GM12878 (cell line): ENCODE measurements at regions not wholly inside any gene's neighbourhood (a gene's known extent, or its start where the extent isn't known, plus 50 kb on each side); places are given as distances from the start of the nearest gene placed in this dataset.

Experiments
- ATAC-seq: fragments of 200-7000 bp; cut with Tn5 transposase; 3 replicates; pipeline ENCODE4 v1.9.1; 2020; ENCODE audit warnings: mild to moderate bottlenecking, moderate library complexity
- BruUV-seq: library from RNA; stranded (reverse); fragments of 400-500 nt; replicated peaks from 2 replicates; lab custom pipeline; 2021; lab: Mats Ljungman, UMichigan
- CTCF ChIA-PET: fragments of 300-600 bp; sonication (Branson Sonifier 250); formaldehyde crosslinking; extraction: SDS; loops from one replicate; lab custom pipeline; 2021; ENCODE audit warnings: inconsistent platforms; lab: Yijun Ruan, JAX
- POLR2A ChIA-PET: fragments of 350-600 bp; formaldehyde crosslinking; extraction: SDS; loops from one replicate; lab custom pipeline; 2021; ENCODE audit warnings: inconsistent platforms; lab: Charles Lee
- RAD21 ChIA-PET: fragments of 300-600 bp; sonication (Branson Sonifier 250); formaldehyde crosslinking; loops from one replicate; lab custom pipeline; 2023; ENCODE audit warnings: antibody characterized with exemption; ENCODE audit not compliant: unreplicated experiment; lab: Charles Lee
- SMC1A ChIA-PET: fragments of 300-600 bp; sonication (Branson Sonifier 250); formaldehyde crosslinking; loops from one replicate; lab custom pipeline; 2023; ENCODE audit not compliant: unreplicated experiment, uncharacterized antibody; lab: Charles Lee
- DNase-seq: peaks from one replicate; pipeline ENCODE4 v3.0.0-alpha.2; 2011; ENCODE audit warnings: low read depth, low spot score
- FAIRE-seq: peaks from 3 replicates; lab custom pipeline; 2011; peaks lifted over from hg19 to GRCh38; lab: Jason Lieb, UNC
- H2AFZ ChIP-seq: 2 replicates; pipeline ENCODE4 v1.6.0; 2011; ENCODE audit warnings: low read depth, low read length, control low read depth; ENCODE audit not compliant: control insufficient read depth
- H3K27ac ChIP-seq: 2 replicates; pipeline ENCODE4 v1.5.1; 2011; ENCODE audit warnings: control low read depth; ENCODE audit not compliant: control insufficient read depth, insufficient read depth
- H3K27me3 ChIP-seq, 2 experiments: replicated peaks in 1 of 2; 2 replicates each; pipeline versions ENCODE4 v1.6.0 to v1.6.1; 2011; ENCODE audit warnings: low read length in 1 of 2; ENCODE audit not compliant: control insufficient read depth in 2 of 2, insufficient read depth in 2 of 2
- H3K36me3 ChIP-seq, 2 experiments: 2 replicates each; pipeline ENCODE4 v1.5.1; 2011; ENCODE audit warnings: low read length in 1 of 2; ENCODE audit not compliant: control insufficient read depth in 2 of 2, insufficient read depth in 2 of 2
- H3K4me1 ChIP-seq: 2 replicates; pipeline ENCODE4 v1.6.1; 2011; ENCODE audit warnings: mild to moderate bottlenecking, low read length, moderate library complexity, mixed read lengths; ENCODE audit not compliant: control insufficient read depth, insufficient read depth
- H3K4me2 ChIP-seq: 2 replicates; pipeline ENCODE4 v1.6.0; 2011; ENCODE audit warnings: control low read depth; ENCODE audit not compliant: control insufficient read depth, insufficient read depth
- H3K4me3 ChIP-seq: fragments of 200-600 bp; sonication (generic); 2 replicates; pipeline ENCODE4 v1.5.1; 2016
- H3K79me2 ChIP-seq: 2 replicates; pipeline ENCODE4 v1.6.0; 2011; ENCODE audit warnings: low read length; ENCODE audit not compliant: control insufficient read depth, insufficient read depth
- H3K9ac ChIP-seq: 2 replicates; pipeline ENCODE4 v1.8.0; 2011; ENCODE audit warnings: low read length, control low read depth, mixed read lengths; ENCODE audit not compliant: control insufficient read depth, insufficient read depth
- H3K9me3 ChIP-seq: replicated peaks from 3 replicates; pipeline ENCODE4 v1.5.1; 2011; ENCODE audit warnings: mild to moderate bottlenecking, low read length; ENCODE audit not compliant: control insufficient read depth, insufficient read depth
- H4K20me1 ChIP-seq: 2 replicates; pipeline ENCODE4 v1.6.0; 2011; ENCODE audit not compliant: control insufficient read depth, insufficient read depth
- CREB1 ChIP-seq: IDR thresholded peaks from 2 replicates; pipeline ENCODE4 v1.6.1; 2012; ENCODE audit warnings: low read depth, mild to moderate bottlenecking, inconsistent platforms
- DPF2 ChIP-seq: fragments of 450-650 bp; IDR thresholded peaks from 2 replicates; pipeline ENCODE4 v1.6.1; 2017; ENCODE audit warnings: mild to moderate bottlenecking
- MTA2 ChIP-seq: fragments of 450-650 bp; IDR thresholded peaks from 2 replicates; pipeline ENCODE4 v1.6.1; 2016; ENCODE audit warnings: low read depth, mild to moderate bottlenecking, moderate library complexity
- MXI1 ChIP-seq: fragments of 150-350 bp; IDR thresholded peaks from 2 replicates; pipeline ENCODE4 v1.6.1; 2011; ENCODE audit warnings: low read depth, mild to moderate bottlenecking, inconsistent platforms, low read length, improper control_type of control experiment
- NFYB ChIP-seq: IDR thresholded peaks from 2 replicates; pipeline ENCODE4 v1.6.1; 2011; ENCODE audit warnings: low read depth, mild to moderate bottlenecking, low read length, improper control_type of control experiment, moderate library complexity; ENCODE audit not compliant: insufficient read depth
- SP1 ChIP-seq: IDR thresholded peaks from one replicate; pipeline ENCODE4 v1.6.1; 2011; ENCODE audit warnings: low read depth, low read length
- STAT3 ChIP-seq: IDR thresholded peaks from 2 replicates; pipeline ENCODE4 v1.6.1; 2011; ENCODE audit warnings: low read depth, low read length, improper control_type of control experiment
- WGBS: methylation state at CpG from one replicate; pipeline ENCODE4 v1.1.6; 2016; ENCODE audit warnings: low lambda C conversion rate; ENCODE audit not compliant: insufficient replicate concordance, insufficient coverage; ENCODE audit errors: missing lambda C conversion rate; 5-methylcytosine and 5-hydroxymethylcytosine counted together
- in situ Hi-C: fragments of 300-500 bp; cut with MboI; formaldehyde crosslinking; loops from 9 replicates; pipeline ENCODE4 v1.14.3; 2018; ENCODE audit warnings: mixed read lengths
- intact Hi-C: fragments of 100-400 bp; cut with micrococcal nuclease; formaldehyde crosslinking; loops from one replicate; pipeline ENCODE4 v1.14.2; 2022; ENCODE audit not compliant: unreplicated experiment
- TF ChIP-seq, protein P1 (sequence below): fragments of 450-650 bp; IDR thresholded peaks from 2 replicates; pipeline ENCODE4 v1.6.1; 2017; ENCODE audit warnings: borderline replicate concordance
- TF ChIP-seq, protein P2 (sequence below): fragments of 150-350 bp; IDR thresholded peaks from 2 replicates; pipeline ENCODE4 v1.6.1; 2014; ENCODE audit warnings: mild to moderate bottlenecking, low read depth, low read length
- TF ChIP-seq, protein P3 (sequence below): IDR thresholded peaks from 2 replicates; pipeline ENCODE4 v1.6.1; 2011; ENCODE audit warnings: mild to moderate bottlenecking, low read depth, low read length, moderate library complexity; ENCODE audit not compliant: insufficient replicate concordance
- TF ChIP-seq, protein P4 (sequence below): fragments of 450-650 bp; IDR thresholded peaks from 2 replicates; pipeline ENCODE4 v1.6.1; 2017; ENCODE audit warnings: mild to moderate bottlenecking, moderate library complexity
- TF ChIP-seq, protein P5 (sequence below): fragments of 450-650 bp; formaldehyde crosslinking; IDR thresholded peaks from 2 replicates; pipeline ENCODE4 v1.5.0; 2022; ENCODE audit warnings: mild to moderate bottlenecking, missing genetic modification characterization

DNA sequence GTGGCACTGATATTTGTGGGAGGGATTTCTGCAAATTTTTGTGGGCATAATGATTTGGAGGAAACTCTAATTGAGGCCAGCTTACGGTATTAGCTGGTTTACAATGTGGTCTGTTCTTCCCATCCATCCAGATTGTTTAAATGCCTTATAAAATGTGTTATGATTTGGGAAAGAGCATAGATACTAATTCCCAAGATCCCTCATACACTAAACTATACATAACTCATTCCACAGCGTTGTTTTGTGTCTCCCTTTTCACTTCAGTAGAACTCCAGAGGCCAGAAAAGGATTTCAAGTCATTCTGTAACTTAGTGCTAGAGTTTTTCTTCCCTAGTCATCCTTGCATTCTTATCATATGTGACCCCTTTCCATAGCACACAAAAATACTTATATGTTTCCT, 292.6 kb upstream of the NT5E start (continued):
- TF ChIP-seq, protein P1, sequence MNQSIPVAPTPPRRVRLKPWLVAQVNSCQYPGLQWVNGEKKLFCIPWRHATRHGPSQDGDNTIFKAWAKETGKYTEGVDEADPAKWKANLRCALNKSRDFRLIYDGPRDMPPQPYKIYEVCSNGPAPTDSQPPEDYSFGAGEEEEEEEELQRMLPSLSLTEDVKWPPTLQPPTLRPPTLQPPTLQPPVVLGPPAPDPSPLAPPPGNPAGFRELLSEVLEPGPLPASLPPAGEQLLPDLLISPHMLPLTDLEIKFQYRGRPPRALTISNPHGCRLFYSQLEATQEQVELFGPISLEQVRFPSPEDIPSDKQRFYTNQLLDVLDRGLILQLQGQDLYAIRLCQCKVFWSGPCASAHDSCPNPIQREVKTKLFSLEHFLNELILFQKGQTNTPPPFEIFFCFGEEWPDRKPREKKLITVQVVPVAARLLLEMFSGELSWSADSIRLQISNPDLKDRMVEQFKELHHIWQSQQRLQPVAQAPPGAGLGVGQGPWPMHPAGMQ: no peak
- TF ChIP-seq STAT3 (no peak), DPF2 (no peak), SP1 (no peak)
- TF ChIP-seq, all 136 proteins: peak for 0

DNA sequence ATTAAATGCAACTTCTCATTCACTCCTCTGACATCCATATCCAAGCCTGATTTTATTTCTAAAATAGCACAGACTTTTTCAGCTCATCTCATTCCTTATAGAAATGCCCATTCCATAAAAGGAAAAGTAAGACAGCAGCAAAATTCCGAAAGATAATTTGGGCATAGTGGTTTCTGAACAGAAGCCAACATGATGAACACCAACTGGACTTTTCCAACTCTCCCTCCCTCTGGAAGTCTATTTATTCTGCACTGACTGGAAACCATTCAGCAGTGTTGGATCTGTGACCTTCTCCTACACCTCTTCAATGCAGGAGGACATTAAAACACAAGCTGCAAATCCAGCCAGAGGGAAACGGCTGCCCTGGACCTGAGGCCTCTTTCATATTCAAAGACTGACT, 306.2 kb upstream of the NT5E start:
- ChIA-PET CTCF (interaction anchor here (1.4 kb wide), 1 partner anchor 19 kb away, joined by 5 read pairs; no protein-coding TSS in a partner anchor), RAD21 (no interaction called here), SMC1A (no interaction called here), POLR2A (no interaction called here)
- no peak overlapping the region for H3K4me2 ChIP-seq
- H3K27ac ChIP-seq: no peak overlapping the region
- H3K9me3 ChIP-seq: no peaks in the 10 kb centered on the region
- H2AFZ ChIP-seq: no peak overlapping the region
- intact Hi-C loops (no loop called here), in situ Hi-C loops (no loop called here)
- H4K20me1 ChIP-seq: no peaks in the 10 kb centered on the region
- no peak overlapping the region for H3K4me3 ChIP-seq
- DNase-seq: no peak
- no peaks in the 10 kb centered on the region for H3K27me3 ChIP-seq
- no peak overlapping the region for H3K9ac ChIP-seq
- no peaks in the 10 kb centered on the region for H3K4me1 ChIP-seq
- WGBS: 0% methylated on average over 2 of the region's 2 CpGs
- ATAC-seq: no peak
- BruUV-seq: no TSS peak
- no peaks in the 10 kb centered on the region for H3K36me3 ChIP-seq
- no peaks in the 10 kb centered on the region for H3K79me2 ChIP-seq
- FAIRE-seq: no peak
- TF ChIP-seq NFYB (no peak), MXI1 (no peak), MTA2 (no peak), CREB1 (no peak)
- TF ChIP-seq, protein P2, sequence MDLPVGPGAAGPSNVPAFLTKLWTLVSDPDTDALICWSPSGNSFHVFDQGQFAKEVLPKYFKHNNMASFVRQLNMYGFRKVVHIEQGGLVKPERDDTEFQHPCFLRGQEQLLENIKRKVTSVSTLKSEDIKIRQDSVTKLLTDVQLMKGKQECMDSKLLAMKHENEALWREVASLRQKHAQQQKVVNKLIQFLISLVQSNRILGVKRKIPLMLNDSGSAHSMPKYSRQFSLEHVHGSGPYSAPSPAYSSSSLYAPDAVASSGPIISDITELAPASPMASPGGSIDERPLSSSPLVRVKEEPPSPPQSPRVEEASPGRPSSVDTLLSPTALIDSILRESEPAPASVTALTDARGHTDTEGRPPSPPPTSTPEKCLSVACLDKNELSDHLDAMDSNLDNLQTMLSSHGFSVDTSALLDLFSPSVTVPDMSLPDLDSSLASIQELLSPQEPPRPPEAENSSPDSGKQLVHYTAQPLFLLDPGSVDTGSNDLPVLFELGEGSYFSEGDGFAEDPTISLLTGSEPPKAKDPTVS: no peak
- TF ChIP-seq, protein P3, sequence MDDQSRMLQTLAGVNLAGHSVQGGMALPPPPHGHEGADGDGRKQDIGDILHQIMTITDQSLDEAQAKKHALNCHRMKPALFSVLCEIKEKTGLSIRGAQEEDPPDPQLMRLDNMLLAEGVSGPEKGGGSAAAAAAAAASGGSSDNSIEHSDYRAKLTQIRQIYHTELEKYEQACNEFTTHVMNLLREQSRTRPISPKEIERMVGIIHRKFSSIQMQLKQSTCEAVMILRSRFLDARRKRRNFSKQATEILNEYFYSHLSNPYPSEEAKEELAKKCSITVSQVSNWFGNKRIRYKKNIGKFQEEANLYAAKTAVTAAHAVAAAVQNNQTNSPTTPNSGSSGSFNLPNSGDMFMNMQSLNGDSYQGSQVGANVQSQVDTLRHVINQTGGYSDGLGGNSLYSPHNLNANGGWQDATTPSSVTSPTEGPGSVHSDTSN: no peak
- TF ChIP-seq, protein P4, sequence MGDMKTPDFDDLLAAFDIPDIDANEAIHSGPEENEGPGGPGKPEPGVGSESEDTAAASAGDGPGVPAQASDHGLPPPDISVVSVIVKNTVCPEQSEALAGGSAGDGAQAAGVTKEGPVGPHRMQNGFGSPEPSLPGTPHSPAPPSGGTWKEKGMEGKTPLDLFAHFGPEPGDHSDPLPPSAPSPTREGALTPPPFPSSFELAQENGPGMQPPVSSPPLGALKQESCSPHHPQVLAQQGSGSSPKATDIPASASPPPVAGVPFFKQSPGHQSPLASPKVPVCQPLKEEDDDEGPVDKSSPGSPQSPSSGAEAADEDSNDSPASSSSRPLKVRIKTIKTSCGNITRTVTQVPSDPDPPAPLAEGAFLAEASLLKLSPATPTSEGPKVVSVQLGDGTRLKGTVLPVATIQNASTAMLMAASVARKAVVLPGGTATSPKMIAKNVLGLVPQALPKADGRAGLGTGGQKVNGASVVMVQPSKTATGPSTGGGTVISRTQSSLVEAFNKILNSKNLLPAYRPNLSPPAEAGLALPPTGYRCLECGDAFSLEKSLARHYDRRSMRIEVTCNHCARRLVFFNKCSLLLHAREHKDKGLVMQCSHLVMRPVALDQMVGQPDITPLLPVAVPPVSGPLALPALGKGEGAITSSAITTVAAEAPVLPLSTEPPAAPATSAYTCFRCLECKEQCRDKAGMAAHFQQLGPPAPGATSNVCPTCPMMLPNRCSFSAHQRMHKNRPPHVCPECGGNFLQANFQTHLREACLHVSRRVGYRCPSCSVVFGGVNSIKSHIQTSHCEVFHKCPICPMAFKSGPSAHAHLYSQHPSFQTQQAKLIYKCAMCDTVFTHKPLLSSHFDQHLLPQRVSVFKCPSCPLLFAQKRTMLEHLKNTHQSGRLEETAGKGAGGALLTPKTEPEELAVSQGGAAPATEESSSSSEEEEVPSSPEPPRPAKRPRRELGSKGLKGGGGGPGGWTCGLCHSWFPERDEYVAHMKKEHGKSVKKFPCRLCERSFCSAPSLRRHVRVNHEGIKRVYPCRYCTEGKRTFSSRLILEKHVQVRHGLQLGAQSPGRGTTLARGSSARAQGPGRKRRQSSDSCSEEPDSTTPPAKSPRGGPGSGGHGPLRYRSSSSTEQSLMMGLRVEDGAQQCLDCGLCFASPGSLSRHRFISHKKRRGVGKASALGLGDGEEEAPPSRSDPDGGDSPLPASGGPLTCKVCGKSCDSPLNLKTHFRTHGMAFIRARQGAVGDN: no peak
- TF ChIP-seq, protein P5, sequence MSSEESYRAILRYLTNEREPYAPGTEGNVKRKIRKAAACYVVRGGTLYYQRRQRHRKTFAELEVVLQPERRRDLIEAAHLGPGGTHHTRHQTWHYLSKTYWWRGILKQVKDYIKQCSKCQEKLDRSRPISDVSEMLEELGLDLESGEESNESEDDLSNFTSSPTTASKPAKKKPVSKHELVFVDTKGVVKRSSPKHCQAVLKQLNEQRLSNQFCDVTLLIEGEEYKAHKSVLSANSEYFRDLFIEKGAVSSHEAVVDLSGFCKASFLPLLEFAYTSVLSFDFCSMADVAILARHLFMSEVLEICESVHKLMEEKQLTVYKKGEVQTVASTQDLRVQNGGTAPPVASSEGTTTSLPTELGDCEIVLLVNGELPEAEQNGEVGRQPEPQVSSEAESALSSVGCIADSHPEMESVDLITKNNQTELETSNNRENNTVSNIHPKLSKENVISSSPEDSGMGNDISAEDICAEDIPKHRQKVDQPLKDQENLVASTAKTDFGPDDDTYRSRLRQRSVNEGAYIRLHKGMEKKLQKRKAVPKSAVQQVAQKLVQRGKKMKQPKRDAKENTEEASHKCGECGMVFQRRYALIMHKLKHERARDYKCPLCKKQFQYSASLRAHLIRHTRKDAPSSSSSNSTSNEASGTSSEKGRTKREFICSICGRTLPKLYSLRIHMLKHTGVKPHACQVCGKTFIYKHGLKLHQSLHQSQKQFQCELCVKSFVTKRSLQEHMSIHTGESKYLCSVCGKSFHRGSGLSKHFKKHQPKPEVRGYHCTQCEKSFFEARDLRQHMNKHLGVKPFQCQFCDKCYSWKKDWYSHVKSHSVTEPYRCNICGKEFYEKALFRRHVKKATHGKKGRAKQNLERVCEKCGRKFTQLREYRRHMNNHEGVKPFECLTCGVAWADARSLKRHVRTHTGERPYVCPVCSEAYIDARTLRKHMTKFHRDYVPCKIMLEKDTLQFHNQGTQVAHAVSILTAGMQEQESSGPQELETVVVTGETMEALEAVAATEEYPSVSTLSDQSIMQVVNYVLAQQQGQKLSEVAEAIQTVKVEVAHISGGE: no peak
